Spinal cord (tissue), 9 donors: ENCODE measurements at regions not wholly inside any gene's neighbourhood (a gene's known extent, or its start where the extent isn't known, plus 50 kb on each side); places are given as distances from the start of the nearest gene placed in this dataset.

Source experiments
- DNase-seq, 6 donors: peaks; one replicate each; pipeline versions ENCODE4 v3.0.0 to v3.0.0-alpha.2; 2013 to 2015; ENCODE audit warnings: low spot score in 6 of 6, low read depth in 4 of 6
- H3K27ac ChIP-seq: one replicate; pipeline ENCODE4 v1.5.1; 2013; ENCODE audit warnings: low read depth, low read length, control low read depth
- H3K27me3 ChIP-seq: one replicate; pipeline ENCODE4 v1.6.1; 2013; ENCODE audit warnings: low read length; ENCODE audit not compliant: control insufficient read depth, insufficient read depth
- H3K36me3 ChIP-seq: one replicate; pipeline ENCODE4 v1.6.1; 2013; ENCODE audit warnings: low read length; ENCODE audit not compliant: control insufficient read depth, insufficient read depth
- H3K4me1 ChIP-seq: one replicate; pipeline ENCODE4 v1.6.1; 2013; ENCODE audit warnings: low read length; ENCODE audit not compliant: control insufficient read depth, insufficient read depth
- H3K4me3 ChIP-seq: one replicate; pipeline ENCODE4 v1.5.1; 2013; ENCODE audit warnings: low read depth, low read length, control low read depth
- H3K9me3 ChIP-seq: one replicate; pipeline ENCODE4 v1.6.1; 2013; ENCODE audit warnings: low read length; ENCODE audit not compliant: control insufficient read depth, insufficient read depth
- WGBS: methylation state at CpG from one replicate; pipeline ENCODE4 v1.1.5; 2013; ENCODE audit warnings: missing lambda C conversion rate; ENCODE audit not compliant: insufficient coverage; 5-methylcytosine and 5-hydroxymethylcytosine counted together
- donor health status: healthy.

DNA sequence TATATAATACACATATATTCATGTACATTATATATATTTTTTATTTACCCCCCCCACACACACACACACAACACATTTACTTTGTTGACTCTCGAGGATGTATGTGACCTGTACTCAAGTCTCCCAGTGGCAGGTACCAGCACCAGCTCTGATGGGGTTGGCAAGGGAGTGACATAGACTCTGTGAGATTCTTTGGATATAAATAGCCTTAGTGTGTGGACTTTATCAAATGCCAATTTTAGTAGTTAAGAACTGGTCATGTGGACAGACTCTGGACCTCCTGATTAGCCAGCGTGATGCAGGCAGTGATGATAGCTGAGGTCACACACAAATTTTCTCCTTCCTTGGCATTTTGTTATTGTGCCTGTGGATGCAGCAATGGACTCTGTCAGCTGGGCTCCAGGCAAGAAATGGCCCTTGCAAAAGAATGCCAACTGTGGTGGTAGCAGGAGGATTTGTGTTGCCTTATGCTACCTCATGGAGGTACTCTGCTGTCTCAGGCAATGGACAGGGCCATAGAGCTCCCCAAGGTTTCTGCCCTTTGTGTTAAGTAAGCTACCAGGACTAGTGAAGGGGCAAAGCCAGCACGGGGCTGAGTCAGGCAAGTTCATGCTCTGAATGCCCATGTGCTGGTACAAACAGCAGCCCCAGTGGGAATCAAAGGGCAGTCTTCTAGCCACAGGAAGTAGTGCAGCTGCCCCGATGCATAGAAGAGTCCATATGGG is 224.6 kb upstream of the ZWINT start:
- H3K9me3 ChIP-seq: no peaks in the 10 kb centered on the region
- no peaks in the 10 kb centered on the region for H3K36me3 ChIP-seq
- peak in 1 of 6 donors; percentile 2 for DNase-seq
- peaks cover 4% of the 10 kb centered on the region for H3K4me1 ChIP-seq
- H3K4me3 ChIP-seq: no peak overlapping the region
- 38% methylated on average over 1 of the region's 4 CpGs for WGBS
- no peaks in the 10 kb centered on the region for H3K27me3 ChIP-seq
- no peak overlapping the region for H3K27ac ChIP-seq

DNA sequence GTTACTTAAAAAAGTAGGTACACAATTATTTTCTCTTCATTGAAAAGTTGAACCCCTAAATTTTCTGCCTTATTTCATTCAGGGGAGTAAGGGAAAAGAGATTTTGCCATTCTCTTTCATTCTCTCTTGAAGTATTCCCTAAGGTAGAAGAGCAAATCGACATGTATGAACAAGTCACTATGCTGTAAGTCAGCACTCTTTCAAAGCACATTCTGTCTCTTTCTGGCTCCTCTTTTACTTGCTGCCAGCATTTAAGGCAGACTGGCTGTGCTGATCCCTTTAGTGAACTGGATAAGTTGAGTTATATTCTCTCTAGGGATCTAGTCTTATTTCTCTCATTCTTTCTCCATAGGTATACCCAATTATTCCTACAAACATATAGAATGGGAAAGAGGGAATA is 222.3 kb upstream of the ZWINT start:
- no peak overlapping the region for H3K4me3 ChIP-seq
- DNase-seq: no peak
- peaks cover 4% of the 10 kb centered on the region for H3K4me1 ChIP-seq
- no peaks in the 10 kb centered on the region for H3K27me3 ChIP-seq
- H3K9me3 ChIP-seq: no peaks in the 10 kb centered on the region
- H3K36me3 ChIP-seq: no peaks in the 10 kb centered on the region
- no CpG with 5 or more reads among the region's 1 CpG for WGBS
- no peak overlapping the region for H3K27ac ChIP-seq

DNA sequence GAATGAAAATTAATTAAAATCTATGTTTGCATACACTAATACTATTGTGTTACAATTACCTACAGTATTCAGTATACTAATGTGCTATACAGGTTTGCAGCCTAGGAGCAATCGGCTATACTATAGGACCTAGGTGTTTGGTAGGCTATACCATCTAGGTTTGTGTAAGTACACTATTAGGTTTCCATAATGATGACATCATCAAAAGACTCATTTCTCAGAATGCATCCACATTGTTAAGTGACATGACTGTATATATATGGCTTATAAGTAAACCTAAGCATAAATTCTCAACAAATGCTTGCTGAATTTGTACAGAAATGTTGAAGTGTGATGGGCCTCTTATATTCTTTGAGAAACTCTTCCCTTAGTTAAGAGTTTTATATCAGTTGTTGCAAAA is 206.5 kb upstream of the ZWINT start:
- Histone ChIP-seq H3K4me3 (no peak overlapping the region), H3K27ac (no peak overlapping the region), H3K36me3 (no peaks in the 10 kb centered on the region), H3K4me1 (no peaks in the 10 kb centered on the region), H3K9me3 (peaks cover 2% of the 10 kb centered on the region), H3K27me3 (no peaks in the 10 kb centered on the region)
- no CpG with 5 or more reads among the region's 1 CpG for WGBS
- DNase-seq: no peak

DNA sequence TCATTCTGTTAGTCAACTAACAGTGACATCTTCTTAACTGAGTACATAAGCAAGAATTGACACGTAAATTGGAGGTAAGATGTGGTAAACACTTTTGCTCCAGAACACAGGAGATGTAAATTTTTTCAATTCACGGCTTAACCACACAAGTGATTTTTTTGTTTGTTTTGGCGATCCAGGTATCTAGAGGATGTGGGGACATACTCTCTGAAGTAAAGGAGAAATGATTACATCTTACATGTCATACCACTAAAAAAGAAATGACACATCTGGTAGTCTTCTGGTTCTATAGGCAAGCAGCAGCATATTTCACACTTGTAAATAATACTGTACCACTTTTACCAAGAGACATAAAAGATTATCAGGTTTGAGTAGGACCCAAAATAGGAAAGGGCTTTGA is 200.3 kb upstream of the ZWINT start:
- Histone ChIP-seq H3K4me3 (no peak overlapping the region), H3K27me3 (no peaks in the 10 kb centered on the region), H3K36me3 (no peaks in the 10 kb centered on the region), H3K9me3 (no peaks in the 10 kb centered on the region), H3K27ac (no peak overlapping the region), H3K4me1 (no peaks in the 10 kb centered on the region)
- WGBS: no CpG with 5 or more reads among the region's 3 CpGs
- no peak for DNase-seq

DNA sequence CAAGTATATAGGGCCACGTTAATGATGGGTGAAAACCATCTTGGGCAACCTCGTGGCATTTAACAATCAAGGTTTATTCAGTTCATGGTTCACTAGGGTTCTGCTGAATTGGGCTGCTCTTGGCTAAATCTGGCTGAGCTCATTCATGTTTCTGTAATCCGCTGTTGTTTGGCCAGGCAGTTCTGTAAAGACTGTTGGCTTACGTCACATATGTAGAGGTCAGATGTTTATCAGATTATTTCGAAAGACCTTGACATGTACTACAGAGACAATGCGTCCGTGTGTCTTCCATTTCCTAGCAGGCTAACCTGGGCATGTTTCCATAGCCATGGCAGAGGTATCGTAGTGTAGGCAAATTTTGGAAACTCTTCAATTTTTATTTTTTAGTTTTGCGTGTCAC is 190.0 kb upstream of the ZWINT start:
- no peaks in the 10 kb centered on the region for H3K27me3 ChIP-seq
- H3K4me3 ChIP-seq: no peak overlapping the region
- no peaks in the 10 kb centered on the region for H3K9me3 ChIP-seq
- no peaks in the 10 kb centered on the region for H3K4me1 ChIP-seq
- H3K27ac ChIP-seq: no peak overlapping the region
- H3K36me3 ChIP-seq: no peaks in the 10 kb centered on the region
- DNase-seq: no peak
- WGBS: 94% methylated on average over 4 of the region's 9 CpGs

DNA sequence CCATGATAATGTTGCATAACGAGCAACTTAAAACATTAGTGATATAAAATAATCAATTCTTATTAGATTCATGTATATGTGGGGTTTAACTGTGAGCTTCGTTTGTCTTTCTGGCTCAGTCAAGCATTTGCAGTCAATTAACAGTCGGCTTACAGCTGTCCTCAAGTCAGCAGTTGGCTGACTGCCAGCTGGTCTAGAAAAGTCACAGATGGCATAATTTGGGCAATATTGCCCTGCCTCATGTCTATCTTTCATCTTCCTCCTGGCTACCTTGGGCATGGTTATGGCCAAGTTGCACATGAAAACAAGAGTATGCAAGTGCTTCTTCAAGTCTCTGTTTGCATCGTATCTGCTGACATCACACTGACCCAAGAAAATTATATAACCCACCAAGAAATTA is 186.1 kb upstream of the ZWINT start:
- WGBS: 30% methylated on average over 1 of the region's 4 CpGs
- Histone ChIP-seq H3K36me3 (no peaks in the 10 kb centered on the region), H3K27ac (no peak overlapping the region), H3K9me3 (no peaks in the 10 kb centered on the region), H3K27me3 (no peaks in the 10 kb centered on the region), H3K4me3 (no peak overlapping the region), H3K4me1 (no peaks in the 10 kb centered on the region)
- peak in 3 of 6 donors; percentile 6 to 78 (median 59) for DNase-seq

DNA sequence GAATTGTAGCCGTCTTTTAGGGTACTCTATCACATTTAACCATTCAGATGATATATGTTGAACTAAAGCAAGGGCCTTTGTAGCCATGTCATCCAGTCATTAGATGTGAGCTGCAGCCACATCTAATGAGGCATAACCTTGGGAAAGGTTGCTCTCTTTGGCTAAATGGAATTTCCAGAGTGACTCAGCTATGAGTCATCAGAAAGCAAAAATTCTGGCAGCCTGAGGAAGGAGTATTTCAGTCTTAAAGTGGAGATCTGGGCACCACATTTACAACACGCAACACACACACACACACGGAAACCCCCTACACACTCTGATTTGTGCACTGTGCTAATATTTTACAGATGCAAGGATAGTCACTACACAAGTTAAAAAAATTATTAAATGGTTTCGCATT is 176.9 kb upstream of the ZWINT start:
- Histone ChIP-seq H3K4me3 (no peak overlapping the region), H3K36me3 (no peaks in the 10 kb centered on the region), H3K27me3 (no peaks in the 10 kb centered on the region), H3K4me1 (no peaks in the 10 kb centered on the region), H3K27ac (no peak overlapping the region), H3K9me3 (no peaks in the 10 kb centered on the region)
- 100% methylated on average over 1 of the region's 4 CpGs for WGBS
- DNase-seq: no peak

DNA sequence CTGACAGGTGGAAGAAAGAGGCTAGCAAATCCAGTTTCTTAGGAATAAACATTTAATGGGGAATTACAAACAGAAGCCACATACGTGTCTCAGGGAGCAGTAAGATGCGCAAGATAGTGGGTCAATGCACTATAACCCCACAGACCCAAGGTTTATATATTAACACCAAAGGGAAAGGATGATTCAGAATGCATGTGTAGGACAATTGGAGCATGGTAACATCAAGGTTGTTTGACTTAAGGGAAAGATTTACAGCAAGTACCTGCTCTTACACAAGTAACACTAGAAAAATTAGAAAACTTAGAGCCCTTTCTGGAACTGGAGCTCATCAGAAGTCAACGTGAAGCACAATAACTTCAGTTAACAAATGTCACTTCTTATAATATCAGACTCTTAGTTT is 161.1 kb upstream of the ZWINT start:
- WGBS: no CpG with 5 or more reads among the region's 3 CpGs

DNA sequence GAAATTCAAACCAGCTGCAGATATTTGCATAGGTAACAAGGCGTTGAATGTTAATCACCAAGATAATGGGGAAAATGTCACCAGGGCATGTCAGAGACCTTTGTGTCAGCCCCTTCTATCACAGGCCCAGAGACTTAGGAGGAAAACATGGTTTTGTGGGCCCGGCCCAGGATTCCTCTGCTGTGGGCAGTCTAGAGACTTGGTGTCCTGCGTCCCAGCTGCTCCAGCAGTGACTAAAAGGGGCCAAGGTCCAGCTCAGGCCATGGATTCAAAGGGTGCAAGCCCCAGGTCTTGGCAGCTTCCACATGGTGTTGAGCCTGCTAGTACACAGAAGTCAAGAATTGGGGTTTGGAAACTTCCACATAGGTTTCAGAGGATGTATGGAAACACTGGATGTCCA is 147.5 kb upstream of the ZWINT start:
- DNase-seq: no peak
- Histone ChIP-seq H3K9me3 (no peaks in the 10 kb centered on the region), H3K36me3 (no peaks in the 10 kb centered on the region), H3K4me1 (no peaks in the 10 kb centered on the region), H3K27ac (no peak overlapping the region), H3K27me3 (no peaks in the 10 kb centered on the region), H3K4me3 (no peak overlapping the region)
- WGBS: 86% methylated on average over 3 of the region's 3 CpGs

More for the DNA sequence above, 161.1 kb upstream of the ZWINT start:
- no peaks in the 10 kb centered on the region for H3K36me3 ChIP-seq
- no peak overlapping the region for H3K27ac ChIP-seq
- no peaks in the 10 kb centered on the region for H3K9me3 ChIP-seq
- DNase-seq: no peak
- H3K4me3 ChIP-seq: no peak overlapping the region
- H3K4me1 ChIP-seq: no peaks in the 10 kb centered on the region
- H3K27me3 ChIP-seq: no peaks in the 10 kb centered on the region

DNA sequence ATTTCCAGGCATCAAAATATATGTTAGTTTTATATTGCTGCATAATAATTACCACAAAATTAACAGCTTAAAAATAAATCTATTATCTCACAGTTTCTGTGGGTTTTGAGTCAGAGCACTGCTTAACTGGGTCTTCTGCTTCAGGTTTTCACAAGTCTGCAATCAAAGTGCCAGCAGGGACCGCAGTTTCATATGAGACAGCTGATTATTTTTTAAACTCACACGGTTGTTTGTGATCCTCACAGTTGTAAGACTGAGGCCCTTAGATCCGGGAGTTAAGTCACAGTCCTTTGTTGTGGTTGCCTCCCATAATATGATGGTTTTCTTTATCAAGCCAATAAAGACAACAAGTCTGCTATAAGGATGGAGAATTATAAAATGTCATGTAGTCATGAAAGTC is 146.0 kb upstream of the ZWINT start:
- Histone ChIP-seq H3K27ac (no peak overlapping the region), H3K4me1 (no peaks in the 10 kb centered on the region), H3K36me3 (no peaks in the 10 kb centered on the region), H3K4me3 (no peak overlapping the region), H3K9me3 (no peaks in the 10 kb centered on the region), H3K27me3 (no peaks in the 10 kb centered on the region)
- DNase-seq: no peak
- 86% methylated on average over 1 of the region's 3 CpGs for WGBS
